Trophoblast cell (in vitro differentiated cells and primary cell): ENCODE measurements at regions not wholly inside any gene's neighbourhood (a gene's known extent, or its start where the extent isn't known, plus 50 kb on each side); places are given as distances from the start of the nearest gene placed in this dataset.

ENCODE experiments used
- DNase-seq, 2 donors: peaks; one replicate each; pipeline ENCODE4 v3.0.0-alpha.2; 2016
- H2AFZ ChIP-seq: 2 replicates; pipeline ENCODE4 v1.6.1; 2013; ENCODE audit warnings: low read length, moderate library complexity, mild to moderate bottlenecking; ENCODE audit not compliant: insufficient read depth, poor library complexity
- H2AK5ac ChIP-seq: 2 replicates; pipeline ENCODE4 v1.6.1; 2013; ENCODE audit warnings: mild to moderate bottlenecking, low read length
- H2BK120ac ChIP-seq: 2 replicates; pipeline ENCODE4 v1.6.1; 2013; ENCODE audit warnings: low read length, mild to moderate bottlenecking, moderate library complexity; ENCODE audit not compliant: insufficient read depth, poor library complexity
- H2BK12ac ChIP-seq: 2 replicates; pipeline ENCODE4 v1.6.1; 2013; ENCODE audit warnings: mild to moderate bottlenecking, low read length, moderate library complexity
- H2BK5ac ChIP-seq: 2 replicates; pipeline ENCODE4 v1.6.1; 2013; ENCODE audit warnings: low read length, low read depth, moderate library complexity, mild to moderate bottlenecking; ENCODE audit not compliant: poor library complexity
- H3K14ac ChIP-seq: 2 replicates; pipeline ENCODE4 v1.6.1; 2013; ENCODE audit warnings: mild to moderate bottlenecking, low read length
- H3K18ac ChIP-seq: 2 replicates; pipeline ENCODE4 v1.6.1; 2013; ENCODE audit warnings: mild to moderate bottlenecking, low read length
- H3K23ac ChIP-seq: 2 replicates; pipeline ENCODE4 v1.6.1; 2013; ENCODE audit warnings: low read length
- H3K27ac ChIP-seq: 2 replicates; pipeline ENCODE4 v1.5.1; 2013; ENCODE audit warnings: low read depth, mild to moderate bottlenecking, inconsistent platforms, low read length, moderate library complexity
- H3K27me3 ChIP-seq: 2 replicates; pipeline ENCODE4 v1.6.1; 2013; ENCODE audit warnings: inconsistent platforms, mild to moderate bottlenecking, low read length, moderate library complexity; ENCODE audit not compliant: insufficient read depth
- H3K36me3 ChIP-seq, 2 experiments: 1 replicate in 1 of 2; 2 replicates in 1 of 2; pipeline ENCODE4 v1.6.1; 2013; ENCODE audit warnings: low read length in 2 of 2, mild to moderate bottlenecking in 2 of 2, moderate library complexity in 1 of 2; ENCODE audit not compliant: insufficient read depth in 2 of 2, control insufficient read depth in 1 of 2
- H3K4ac ChIP-seq: 2 replicates; pipeline ENCODE4 v1.6.1; 2013; ENCODE audit warnings: low read depth, mild to moderate bottlenecking, low read length, moderate library complexity
- H3K4me1 ChIP-seq, 2 experiments: 1 replicate in 1 of 2; 2 replicates in 1 of 2; pipeline ENCODE4 v1.6.1; 2013; ENCODE audit warnings: low read length in 2 of 2, mild to moderate bottlenecking in 2 of 2, moderate library complexity in 1 of 2; ENCODE audit not compliant: insufficient read depth in 2 of 2, control insufficient read depth in 1 of 2
- H3K4me2 ChIP-seq: 2 replicates; pipeline ENCODE4 v1.6.1; 2013; ENCODE audit warnings: inconsistent platforms, mild to moderate bottlenecking, low read length, moderate library complexity
- H3K4me3 ChIP-seq: 2 replicates; pipeline ENCODE4 v1.5.1; 2013; ENCODE audit warnings: mild to moderate bottlenecking, low read depth, low read length, inconsistent platforms
- H3K79me1 ChIP-seq: one replicate; pipeline ENCODE4 v1.6.1; 2013; ENCODE audit warnings: low read length
- H3K79me2 ChIP-seq: 2 replicates; pipeline ENCODE4 v1.6.1; 2013; ENCODE audit warnings: low read length, mild to moderate bottlenecking; ENCODE audit not compliant: control insufficient read depth, insufficient read depth, poor library complexity
- H3K9ac ChIP-seq: 2 replicates; pipeline ENCODE4 v1.6.1; 2013; ENCODE audit warnings: mild to moderate bottlenecking, low read length
- H3K9me3 ChIP-seq: 2 replicates; pipeline ENCODE4 v1.6.1; 2013; ENCODE audit warnings: low read depth, mild to moderate bottlenecking, control low read depth, inconsistent platforms, low read length; ENCODE audit not compliant: insufficient read depth
- H4K12ac ChIP-seq: 2 replicates; pipeline ENCODE4 v1.6.1; 2013; ENCODE audit warnings: low read depth, mild to moderate bottlenecking, low read length, moderate library complexity
- H4K8ac ChIP-seq: 2 replicates; pipeline ENCODE4 v1.6.1; 2013; ENCODE audit warnings: low read depth, mild to moderate bottlenecking, low read length, moderate library complexity
- H4K91ac ChIP-seq: one replicate; pipeline ENCODE4 v1.6.1; 2013; ENCODE audit warnings: low read depth, mild to moderate bottlenecking, low read length, moderate library complexity
- WGBS: extraction: QIAGEN DNeasy Blood & Tissue Kit; methylation state at CpG from one replicate; pipeline ENCODE4 v1.1.7; 2013; ENCODE audit warnings: missing lambda C conversion rate; ENCODE audit not compliant: insufficient read length, insufficient coverage; ENCODE audit errors: extremely low coverage; 5-methylcytosine and 5-hydroxymethylcytosine counted together

- H3K18ac ChIP-seq: no peak overlapping the region
- no CpG with 5 or more reads among the region's 10 CpGs for WGBS
Observed at GRCh38 chr5:57398413-57399093, 84.1 kb downstream of the ACTBL2 start.

GRCh38 chr5:57396701-57397100, 85.9 kb downstream of the ACTBL2 start:
- Histone ChIP-seq H3K14ac (no peak overlapping the region), H2BK12ac (no peak overlapping the region), H3K79me2 (no peaks in the 10 kb centered on the region), H3K36me3 (no peaks in the 10 kb centered on the region), H2AFZ (no peak overlapping the region), H2AK5ac (no peak overlapping the region), H3K9me3 (no peaks in the 10 kb centered on the region), H2BK120ac (peak overlapping the region; percentile 24), H3K27me3 (no peaks in the 10 kb centered on the region), H3K23ac (no peak overlapping the region), H3K79me1 (no peaks in the 10 kb centered on the region), H4K8ac (no peak overlapping the region), H3K4me1 (peaks cover 5 to 7% of the 10 kb centered on the region in 2 experiments), H4K12ac (no peak overlapping the region), H4K91ac (peak overlapping the region; percentile 52), H3K9ac (no peak overlapping the region), H3K27ac (peak overlapping the region; percentile 18), H2BK5ac (no peak overlapping the region), H3K4me2 (no peak overlapping the region), H3K18ac (no peak overlapping the region), H3K4me3 (no peak overlapping the region), H3K4ac (no peak overlapping the region)
- WGBS: no CpG with 5 or more reads among the region's 3 CpGs
- no peak for DNase-seq

More at GRCh38 chr5:57398413-57399093, 84.1 kb downstream of the ACTBL2 start:
- Histone ChIP-seq H3K4me1 (peaks cover 5 to 7% of the 10 kb centered on the region in 2 experiments), H3K4me3 (no peak overlapping the region), H3K14ac (no peak overlapping the region), H3K23ac (no peak overlapping the region), H2AFZ (no peak overlapping the region), H3K9me3 (no peaks in the 10 kb centered on the region), H3K79me2 (no peaks in the 10 kb centered on the region), H3K4ac (no peak overlapping the region), H4K12ac (no peak overlapping the region), H4K8ac (no peak overlapping the region), H3K36me3 (no peaks in the 10 kb centered on the region), H2BK5ac (no peak overlapping the region), H2AK5ac (no peak overlapping the region), H3K27ac (no peak overlapping the region), H2BK12ac (no peak overlapping the region), H3K4me2 (no peak overlapping the region), H4K91ac (no peak overlapping the region), H3K79me1 (no peaks in the 10 kb centered on the region), H3K27me3 (no peaks in the 10 kb centered on the region), H3K9ac (no peak overlapping the region), H2BK120ac (no peak overlapping the region)
- no peak for DNase-seq

GRCh38 chr5:57394421-57395210, 88.0 kb downstream of the ACTBL2 start:
- no peak overlapping the region for H3K4ac ChIP-seq
- H2BK12ac ChIP-seq: peak overlapping the region; percentile 58
- no peak overlapping the region for H4K8ac ChIP-seq
- H2BK5ac ChIP-seq: no peak overlapping the region
- no peaks in the 10 kb centered on the region for H3K27me3 ChIP-seq
- no peak overlapping the region for H3K4me3 ChIP-seq
- H2BK120ac ChIP-seq: no peak overlapping the region
- H4K12ac ChIP-seq: no peak overlapping the region
- H3K9ac ChIP-seq: no peak overlapping the region
- H3K14ac ChIP-seq: peak overlapping the region; percentile 45
- H3K23ac ChIP-seq: no peak overlapping the region
- H4K91ac ChIP-seq: no peak overlapping the region
- WGBS: 100% methylated on average over 2 of the region's 5 CpGs
- no peaks in the 10 kb centered on the region for H3K79me2 ChIP-seq
- peaks cover 5 to 7% of the 10 kb centered on the region in 2 experiments for H3K4me1 ChIP-seq
- H3K27ac ChIP-seq: no peak overlapping the region
- H3K4me2 ChIP-seq: no peak overlapping the region
- no peaks in the 10 kb centered on the region for H3K79me1 ChIP-seq
- no peak for DNase-seq
- H3K9me3 ChIP-seq: no peaks in the 10 kb centered on the region
- H3K36me3 ChIP-seq: no peaks in the 10 kb centered on the region
- no peak overlapping the region for H3K18ac ChIP-seq
- H2AK5ac ChIP-seq: no peak overlapping the region
- no peak overlapping the region for H2AFZ ChIP-seq

- peaks cover 3% of the 10 kb centered on the region for H3K79me1 ChIP-seq
- H3K4ac ChIP-seq: no peak overlapping the region
- H3K14ac ChIP-seq: no peak overlapping the region
- H3K4me2 ChIP-seq: no peak overlapping the region
- DNase-seq: peak in 1 of 2 donors; percentile 33
- no peaks in the 10 kb centered on the region for H3K36me3 ChIP-seq
- H3K9me3 ChIP-seq: no peaks in the 10 kb centered on the region
- H3K23ac ChIP-seq: no peak overlapping the region
- no peak overlapping the region for H4K91ac ChIP-seq
- H2BK120ac ChIP-seq: no peak overlapping the region
- H3K18ac ChIP-seq: no peak overlapping the region
- H3K79me2 ChIP-seq: no peaks in the 10 kb centered on the region
- H3K27me3 ChIP-seq: no peaks in the 10 kb centered on the region
- H2BK12ac ChIP-seq: no peak overlapping the region
- no CpG with 5 or more reads among the region's 2 CpGs for WGBS
- H3K27ac ChIP-seq: no peak overlapping the region
- no peak overlapping the region for H2AK5ac ChIP-seq
- H3K4me3 ChIP-seq: no peak overlapping the region
- no peak overlapping the region for H4K12ac ChIP-seq
- H4K8ac ChIP-seq: no peak overlapping the region
- no peak overlapping the region for H3K9ac ChIP-seq
- H3K4me1 ChIP-seq: peaks cover 3 to 7% of the 10 kb centered on the region in 2 experiments
- H2AFZ ChIP-seq: no peak overlapping the region
- H2BK5ac ChIP-seq: no peak overlapping the region
Observed at GRCh38 chr5:57386958-57387357, 95.7 kb downstream of the ACTBL2 start.
